Suprapubic skin (tissue), 4 donors: ENCODE measurements at regions not wholly inside any gene's neighbourhood (a gene's known extent, or its start where the extent isn't known, plus 50 kb on each side); places are given as distances from the start of the nearest gene placed in this dataset.
"Not testable (repeated sequence)": the region's sequence is repeated elsewhere in the genome, so short reads cannot be mapped to it uniquely, and the experiment has no call there.

Experiments used
- DNase-seq, 2 donors: peaks; one replicate each; pipeline ENCODE4 v3.0.0-alpha.2; 2019; ENCODE audit warnings: low spot score in 2 of 2
- H3K27ac ChIP-seq: fragments of 200-600 bp; sonication (generic); one replicate; pipeline ENCODE4 v1.5.1; 2019
- H3K27me3 ChIP-seq: fragments of 200-600 bp; sonication (generic); one replicate; pipeline ENCODE4 v1.5.1; 2019
- H3K36me3 ChIP-seq: fragments of 200-600 bp; sonication (generic); one replicate; pipeline ENCODE4 v1.5.1; 2019
- H3K4me1 ChIP-seq: fragments of 200-600 bp; sonication (generic); one replicate; pipeline ENCODE4 v1.5.1; 2019
- H3K4me3 ChIP-seq: fragments of 200-600 bp; sonication (generic); one replicate; pipeline ENCODE4 v1.5.1; 2019; ENCODE audit warnings: mild to moderate bottlenecking
- H3K9me3 ChIP-seq: fragments of 200-600 bp; sonication (generic); one replicate; pipeline ENCODE4 v1.5.1; 2019
- CTCF ChIP-seq, 2 donors: fragments of 200-600 bp in 1 of 2; fragments of 450-650 bp in 1 of 2; sonication (generic) in 1 of 2; IDR thresholded peaks; one replicate each; pipeline ENCODE4 v1.5.1; 2016 to 2019; ENCODE audit warnings: antibody characterized with exemption in 2 of 2, mild to moderate bottlenecking in 1 of 2, moderate library complexity in 1 of 2
- EP300 ChIP-seq: sonication (generic); formaldehyde crosslinking; IDR thresholded peaks from one replicate; pipeline ENCODE4 v1.6.1; 2017; ENCODE audit warnings: antibody characterized with exemption
- POLR2A ChIP-seq, 2 donors: fragments of 450-650 bp; IDR thresholded peaks; one replicate each; pipeline ENCODE4 v1.6.1; 2017; ENCODE audit warnings: antibody characterized with exemption in 2 of 2, mild to moderate bottlenecking in 2 of 2, moderate library complexity in 2 of 2
- POLR2AphosphoS5 ChIP-seq, 3 donors: sonication (generic); formaldehyde crosslinking; IDR thresholded peaks; one replicate each; pipeline ENCODE4 v1.6.1; 2017; ENCODE audit warnings: antibody characterized with exemption in 3 of 3
- WGBS: methylation state at CpG from one replicate; pipeline ENCODE4 v1.1.5; 2018; 5-methylcytosine and 5-hydroxymethylcytosine counted together

DNA sequence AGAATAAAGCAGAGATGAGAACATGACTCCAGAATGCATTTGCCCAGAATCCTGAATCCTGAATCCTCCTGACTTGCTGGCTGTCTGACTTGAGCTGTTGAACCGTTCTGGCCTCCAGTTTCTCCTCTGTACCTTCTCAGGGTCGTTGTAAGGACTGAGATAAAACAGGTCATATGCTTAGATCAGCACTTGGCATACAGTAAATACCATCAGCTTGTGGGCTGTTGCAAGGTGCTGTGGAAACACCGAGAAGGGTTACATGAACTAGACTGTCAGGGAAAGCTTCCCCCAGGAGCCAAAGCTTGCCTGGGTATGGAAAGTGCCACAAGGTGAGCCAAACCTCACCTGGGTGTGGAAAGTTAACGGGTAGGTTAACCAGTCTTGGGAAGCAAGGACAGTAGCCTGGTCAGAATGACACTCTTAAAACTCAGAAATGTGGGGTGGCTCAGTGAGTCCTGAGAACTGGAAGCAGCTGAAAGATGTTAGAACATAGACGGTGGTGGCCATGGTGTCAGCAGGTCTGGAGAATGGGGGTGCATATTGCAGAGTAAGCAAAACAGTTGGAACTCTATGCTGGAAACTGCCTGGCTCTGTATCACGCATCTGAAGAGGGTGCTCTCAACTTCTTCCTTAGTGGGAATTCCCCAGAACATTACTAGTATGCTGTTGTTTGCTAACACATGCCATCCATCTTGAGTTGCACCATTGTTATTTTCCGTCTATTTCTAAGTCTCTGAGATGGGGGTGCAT, 105.3 kb upstream of the DYRK2 start:
- Histone ChIP-seq H3K4me1 (no peaks in the 10 kb centered on the region), H3K36me3 (no peaks in the 10 kb centered on the region), H3K9me3 (no peaks in the 10 kb centered on the region), H3K27me3 (peaks cover 3% of the 10 kb centered on the region), H3K4me3 (no peak overlapping the region), H3K27ac (no peak overlapping the region)
- 67% methylated on average over 7 of the region's 7 CpGs for WGBS
- TF ChIP-seq POLR2AphosphoS5 (IDR thresholded peaks at IDR 0.05) (no peak), CTCF (IDR thresholded peaks at IDR 0.05) (no peak), POLR2A (IDR thresholded peaks at IDR 0.05) (no peak), EP300 (no peak)
- no peak for DNase-seq

- no peaks in the 10 kb centered on the region for H3K9me3 ChIP-seq
- peaks cover 6% of the 10 kb centered on the region for H3K27me3 ChIP-seq
- 27% methylated on average over 8 of the region's 8 CpGs for WGBS
- H3K27ac ChIP-seq: no peak overlapping the region
- TF ChIP-seq CTCF (IDR thresholded peaks at IDR 0.05) (no peak), POLR2AphosphoS5 (IDR thresholded peaks at IDR 0.05) (no peak), POLR2A (IDR thresholded peaks at IDR 0.05) (no peak), EP300 (no peak)
- DNase-seq: no peak
- no peaks in the 10 kb centered on the region for H3K4me1 ChIP-seq
- H3K36me3 ChIP-seq: no peaks in the 10 kb centered on the region
- no peak overlapping the region for H3K4me3 ChIP-seq
These were observed 103.2 kb upstream of the DYRK2 start for GRCh38 chr12:67545298-67545697.

DNA sequence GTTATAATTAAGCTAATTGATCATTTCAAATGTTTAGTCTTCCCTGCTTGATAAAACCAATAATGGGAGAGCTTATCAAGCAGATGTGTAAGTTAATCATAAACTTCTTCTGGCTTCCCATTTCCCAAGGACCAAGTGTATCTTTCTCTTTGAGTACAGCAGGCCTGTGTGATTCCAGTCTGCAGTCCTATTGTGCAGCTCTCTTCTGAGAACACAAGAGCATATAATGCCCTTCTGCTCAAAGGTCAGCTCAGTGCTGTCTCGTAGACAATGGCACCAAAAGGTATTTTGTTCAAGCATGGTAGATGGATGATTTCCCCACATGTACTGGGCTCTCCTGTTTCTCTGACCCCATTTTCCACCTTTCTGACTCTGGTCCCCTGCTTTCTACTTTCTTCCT, 101.8 kb upstream of the DYRK2 start:
- no peaks in the 10 kb centered on the region for H3K9me3 ChIP-seq
- no peaks in the 10 kb centered on the region for H3K36me3 ChIP-seq
- TF ChIP-seq POLR2A (IDR thresholded peaks at IDR 0.05) (no peak), POLR2AphosphoS5 (IDR thresholded peaks at IDR 0.05) (no peak), EP300 (no peak), CTCF (IDR thresholded peaks at IDR 0.05) (no peak)
- H3K27ac ChIP-seq: no peak overlapping the region
- WGBS: 93% methylated on average over 1 of the region's 1 CpG
- H3K27me3 ChIP-seq: peaks cover 6% of the 10 kb centered on the region
- no peak overlapping the region for H3K4me3 ChIP-seq
- H3K4me1 ChIP-seq: no peaks in the 10 kb centered on the region
- no peak for DNase-seq

DNA sequence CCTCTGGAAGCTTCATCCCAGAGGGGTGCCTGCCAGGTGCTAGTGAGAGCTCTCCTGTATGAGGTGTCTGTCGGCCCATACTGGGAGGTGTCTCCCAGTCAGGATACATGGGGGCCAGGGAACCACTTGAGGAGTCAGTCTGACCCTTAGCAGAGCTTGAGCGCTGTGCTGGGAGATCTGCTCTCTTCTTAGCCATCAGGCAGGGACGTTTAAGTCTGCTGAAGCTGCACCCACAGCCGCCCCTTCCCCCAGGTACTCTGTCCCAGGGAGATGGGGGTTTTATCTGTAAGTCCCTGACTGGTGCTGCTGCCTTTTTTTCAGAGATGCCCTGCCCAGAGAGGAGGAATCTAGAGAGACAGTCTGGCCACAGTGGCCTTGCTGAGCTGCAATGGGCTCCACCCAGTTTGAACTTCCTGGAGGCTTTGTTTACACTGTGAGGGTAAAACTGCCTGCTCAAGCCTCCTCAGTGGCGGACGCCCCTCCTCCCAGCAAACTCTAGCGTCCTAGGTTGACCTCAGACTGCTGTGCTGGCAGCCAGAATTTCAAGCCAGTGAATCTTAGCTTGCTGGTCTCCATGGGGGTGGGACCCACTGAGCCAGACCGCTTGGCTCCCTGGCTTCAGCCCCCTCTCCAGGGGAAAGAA, 93.3 kb upstream of the DYRK2 start:
- not testable (repeated sequence) for H3K9me3 ChIP-seq, H3K4me1 ChIP-seq, H3K27ac ChIP-seq, H3K4me3 ChIP-seq, H3K27me3 ChIP-seq, DNase-seq, H3K36me3 ChIP-seq
- 76% methylated on average over 4 of the region's 8 CpGs for WGBS

DNA sequence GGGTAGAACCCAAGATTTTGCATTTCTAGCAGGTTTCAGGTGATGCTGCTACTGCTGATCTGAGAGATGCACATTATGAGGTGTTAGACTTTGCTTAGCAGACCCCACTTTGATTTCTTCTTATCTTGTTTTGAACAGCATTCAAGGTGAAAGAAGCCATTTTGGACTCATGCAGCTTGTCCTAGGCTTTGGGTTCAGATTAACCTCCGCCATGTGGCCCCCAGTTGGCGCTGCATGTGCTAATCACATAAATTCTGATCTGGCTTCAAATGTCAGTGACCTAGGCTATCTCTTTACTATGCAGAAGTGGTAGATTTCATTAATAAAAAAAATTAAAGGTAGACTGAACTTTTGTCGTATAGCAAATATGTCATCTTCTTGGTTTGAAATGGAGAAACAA, 89.8 kb upstream of the DYRK2 start:
- no peaks in the 10 kb centered on the region for H3K4me1 ChIP-seq
- no peak overlapping the region for H3K4me3 ChIP-seq
- peaks cover 8% of the 10 kb centered on the region for H3K9me3 ChIP-seq
- H3K27me3 ChIP-seq: no peaks in the 10 kb centered on the region
- WGBS: 96% methylated on average over 3 of the region's 3 CpGs
- H3K36me3 ChIP-seq: no peaks in the 10 kb centered on the region
- TF ChIP-seq POLR2A (IDR thresholded peaks at IDR 0.05) (no peak), EP300 (no peak), CTCF (IDR thresholded peaks at IDR 0.05) (no peak), POLR2AphosphoS5 (IDR thresholded peaks at IDR 0.05) (no peak)
- DNase-seq: no peak
- H3K27ac ChIP-seq: no peak overlapping the region
